Cardiac muscle cell (in vitro differentiated cells and primary cell): ENCODE measurements at regions not wholly inside any gene's neighbourhood (a gene's known extent, or its start where the extent isn't known, plus 50 kb on each side); places are given as distances from the start of the nearest gene placed in this dataset.

Experiments
- DNase-seq, 2 donors: peaks; one replicate each; pipeline versions ENCODE4 v3.0.0 to v3.0.0-alpha.2; 2010 to 2017; ENCODE audit warnings: low read depth in 1 of 2, low spot score in 1 of 2
- H3K27ac ChIP-seq: fragments of 200-600 bp; sonication (generic); 2 replicates; pipeline ENCODE4 v1.5.1; 2016
- H3K27me3 ChIP-seq: fragments of 200-600 bp; sonication (generic); 2 replicates; pipeline ENCODE4 v1.6.0; 2016; ENCODE audit warnings: control low read depth
- H3K36me3 ChIP-seq: fragments of 200-600 bp; sonication (generic); 2 replicates; pipeline ENCODE4 v1.5.1; 2016; ENCODE audit warnings: control low read depth
- H3K4me1 ChIP-seq: fragments of 200-600 bp; sonication (generic); 2 replicates; pipeline ENCODE4 v1.8.1; 2017; ENCODE audit warnings: low read depth, mild to moderate bottlenecking, mixed run types
- H3K4me3 ChIP-seq: fragments of 200-600 bp; sonication (generic); 2 replicates; pipeline ENCODE4 v1.5.1; 2016; ENCODE audit warnings: mild to moderate bottlenecking
- H3K9me3 ChIP-seq: fragments of 200-600 bp; sonication (generic); 2 replicates; pipeline ENCODE4 v1.5.1; 2017; ENCODE audit warnings: low read depth, mild to moderate bottlenecking, control low read depth
- TF ChIP-seq, protein P1 (sequence below): IDR thresholded peaks from 2 replicates; pipeline ENCODE4 v1.5.1; 2012; ENCODE audit warnings: low read depth, mild to moderate bottlenecking, low read length

DNA sequence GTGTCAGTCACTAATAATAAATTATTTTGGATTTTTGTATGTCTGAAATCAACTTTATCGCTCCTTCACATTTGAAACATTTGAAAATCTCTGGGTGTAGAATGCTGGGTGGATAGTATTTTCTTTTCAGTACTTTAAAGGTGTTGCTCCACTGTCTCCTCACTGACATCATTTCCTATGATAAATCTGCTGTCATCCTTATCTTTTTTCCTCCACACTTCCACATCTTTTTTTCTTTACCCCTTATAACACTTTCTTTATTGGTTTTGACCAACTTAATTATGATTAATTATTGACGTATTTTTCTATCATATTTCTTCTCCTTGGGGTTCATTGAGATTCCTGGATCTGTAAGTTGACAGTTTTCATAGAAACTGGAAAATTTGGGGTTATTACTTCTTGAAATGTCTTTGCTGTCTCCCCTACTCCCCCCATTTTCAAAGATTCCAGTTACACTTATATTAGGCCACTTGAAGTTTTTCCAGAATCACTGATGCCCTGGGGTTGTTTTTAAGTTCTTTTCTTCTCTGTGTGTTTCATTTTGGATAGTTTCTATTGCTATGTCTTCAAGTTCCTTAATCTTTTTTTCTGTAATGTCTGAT is 177.5 kb upstream of the DIO3 start:
- no peaks in the 10 kb centered on the region for H3K4me1 ChIP-seq
- no peaks in the 10 kb centered on the region for H3K36me3 ChIP-seq
- no peaks in the 10 kb centered on the region for H3K27me3 ChIP-seq
- H3K27ac ChIP-seq = no peak overlapping the region
- no peaks in the 10 kb centered on the region for H3K9me3 ChIP-seq
- TF ChIP-seq, protein P1, sequence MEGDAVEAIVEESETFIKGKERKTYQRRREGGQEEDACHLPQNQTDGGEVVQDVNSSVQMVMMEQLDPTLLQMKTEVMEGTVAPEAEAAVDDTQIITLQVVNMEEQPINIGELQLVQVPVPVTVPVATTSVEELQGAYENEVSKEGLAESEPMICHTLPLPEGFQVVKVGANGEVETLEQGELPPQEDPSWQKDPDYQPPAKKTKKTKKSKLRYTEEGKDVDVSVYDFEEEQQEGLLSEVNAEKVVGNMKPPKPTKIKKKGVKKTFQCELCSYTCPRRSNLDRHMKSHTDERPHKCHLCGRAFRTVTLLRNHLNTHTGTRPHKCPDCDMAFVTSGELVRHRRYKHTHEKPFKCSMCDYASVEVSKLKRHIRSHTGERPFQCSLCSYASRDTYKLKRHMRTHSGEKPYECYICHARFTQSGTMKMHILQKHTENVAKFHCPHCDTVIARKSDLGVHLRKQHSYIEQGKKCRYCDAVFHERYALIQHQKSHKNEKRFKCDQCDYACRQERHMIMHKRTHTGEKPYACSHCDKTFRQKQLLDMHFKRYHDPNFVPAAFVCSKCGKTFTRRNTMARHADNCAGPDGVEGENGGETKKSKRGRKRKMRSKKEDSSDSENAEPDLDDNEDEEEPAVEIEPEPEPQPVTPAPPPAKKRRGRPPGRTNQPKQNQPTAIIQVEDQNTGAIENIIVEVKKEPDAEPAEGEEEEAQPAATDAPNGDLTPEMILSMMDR = no peak
- no peak for DNase-seq
- no peak overlapping the region for H3K4me3 ChIP-seq

DNA sequence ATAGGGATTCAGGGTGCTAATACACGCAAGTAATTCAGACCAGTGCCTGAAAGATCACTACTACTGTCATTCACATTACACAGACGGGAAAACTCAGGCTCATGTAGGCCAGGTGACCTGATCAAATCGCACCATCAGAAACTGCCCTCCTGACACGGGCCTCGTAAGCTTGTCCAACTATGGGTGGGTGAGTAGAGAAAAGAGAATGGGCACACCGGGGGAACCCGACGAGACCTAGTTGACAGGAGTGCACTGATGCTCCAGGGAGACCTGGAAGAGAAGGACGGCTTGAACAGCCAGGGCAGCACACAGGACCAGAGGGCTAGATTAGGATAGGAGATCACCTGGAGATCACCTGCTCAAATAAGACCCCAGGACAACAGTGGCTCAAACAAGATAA is 166.9 kb upstream of the DIO3 start:
- no peaks in the 10 kb centered on the region for H3K27me3 ChIP-seq
- no peak overlapping the region for H3K27ac ChIP-seq
- no peak overlapping the region for H3K4me3 ChIP-seq
- DNase-seq = no peak
- H3K36me3 ChIP-seq = no peaks in the 10 kb centered on the region
- TF ChIP-seq, protein P1 = no peak
- no peaks in the 10 kb centered on the region for H3K4me1 ChIP-seq
- H3K9me3 ChIP-seq = no peaks in the 10 kb centered on the region

DNA sequence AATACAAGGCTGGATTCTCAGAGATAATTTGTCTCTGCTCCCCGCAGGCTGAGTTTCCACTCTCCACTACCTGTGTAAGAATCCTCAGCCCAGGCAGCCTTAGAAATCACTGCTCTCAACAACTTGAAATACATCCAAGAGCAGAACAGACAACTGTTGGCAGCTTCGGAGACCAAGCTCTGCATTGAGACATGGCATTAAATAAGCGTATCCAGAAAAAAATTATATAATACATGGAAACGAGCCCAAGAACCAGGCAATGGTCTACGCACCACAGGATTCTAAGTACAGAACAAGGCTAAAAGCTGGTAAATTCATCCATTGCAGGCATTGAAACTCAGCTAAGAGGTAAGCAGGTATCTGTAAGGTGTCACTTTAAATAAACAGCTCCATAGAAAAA is 165.5 kb upstream of the DIO3 start:
- Histone ChIP-seq H3K27me3 (no peaks in the 10 kb centered on the region), H3K36me3 (no peaks in the 10 kb centered on the region), H3K27ac (no peak overlapping the region), H3K4me3 (no peak overlapping the region), H3K9me3 (no peaks in the 10 kb centered on the region), H3K4me1 (no peaks in the 10 kb centered on the region)
- TF ChIP-seq, protein P1 = no peak
- no peak for DNase-seq

DNA sequence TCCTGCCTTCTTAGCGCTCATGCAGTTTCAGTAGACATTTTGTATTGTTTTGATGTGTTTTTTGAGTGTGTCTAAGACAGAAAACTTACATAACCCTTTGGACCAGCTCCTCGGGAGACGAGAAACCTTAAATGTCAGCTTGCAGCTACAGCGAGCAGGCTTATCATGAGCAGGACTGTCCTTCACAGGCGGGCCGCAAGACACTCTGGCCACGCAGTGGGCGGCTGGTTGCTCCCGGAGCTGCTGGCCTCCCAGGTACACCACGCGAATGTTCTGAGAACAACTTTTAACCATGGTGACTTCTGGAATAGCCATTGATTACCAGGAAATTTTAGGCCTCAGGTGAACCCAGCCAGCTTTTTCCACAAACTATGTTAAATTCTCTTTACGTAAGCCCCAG is 164.1 kb upstream of the DIO3 start:
- DNase-seq = no peak
- TF ChIP-seq, protein P1 = no peak
- H3K9me3 ChIP-seq = no peaks in the 10 kb centered on the region
- no peaks in the 10 kb centered on the region for H3K27me3 ChIP-seq
- no peaks in the 10 kb centered on the region for H3K4me1 ChIP-seq
- no peak overlapping the region for H3K27ac ChIP-seq
- H3K36me3 ChIP-seq = no peaks in the 10 kb centered on the region
- no peak overlapping the region for H3K4me3 ChIP-seq

DNA sequence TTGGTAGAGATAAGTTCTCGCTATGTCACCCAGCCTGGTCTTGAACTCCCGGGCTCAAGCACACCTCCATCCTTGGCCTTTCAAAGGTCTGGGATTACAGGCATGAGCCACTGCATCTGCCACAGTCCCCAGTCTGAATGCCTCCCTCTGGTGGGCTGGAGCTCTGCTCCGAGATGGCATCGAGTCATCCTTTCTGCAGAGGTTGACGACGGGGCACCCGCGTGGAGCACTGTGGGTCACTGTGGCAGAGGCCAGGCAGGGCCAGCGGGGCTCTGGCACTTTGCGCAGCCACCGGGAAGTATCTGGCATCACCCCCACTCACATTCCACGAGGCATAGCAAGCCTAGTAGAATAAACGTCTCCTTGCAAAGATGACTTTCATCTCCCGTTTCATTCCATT is 163.3 kb upstream of the DIO3 start:
- no peaks in the 10 kb centered on the region for H3K9me3 ChIP-seq
- no peaks in the 10 kb centered on the region for H3K36me3 ChIP-seq

More for the DNA sequence above, 163.3 kb upstream of the DIO3 start:
- DNase-seq = no peak
- TF ChIP-seq, protein P1 = no peak
- no peak overlapping the region for H3K4me3 ChIP-seq
- no peaks in the 10 kb centered on the region for H3K4me1 ChIP-seq
- no peak overlapping the region for H3K27ac ChIP-seq
- H3K27me3 ChIP-seq = no peaks in the 10 kb centered on the region
